OCI-LY1 (cell line): ENCODE measurements at regions not wholly inside any gene's neighbourhood (a gene's known extent, or its start where the extent isn't known, plus 50 kb on each side); places are given as distances from the start of the nearest gene placed in this dataset.

Experiments used
- H2AFZ ChIP-seq: fragments of 200-600 bp; sonication (generic), shearing (Covaris generic); 2 replicates; pipeline ENCODE4 v1.6.0; 2014; ENCODE audit warnings: antibody characterized with exemption, mild to moderate bottlenecking, low read length
- H3F3A ChIP-seq: fragments of 200-600 bp; sonication (generic), shearing (Covaris generic); 2 replicates; pipeline ENCODE4 v1.6.0; 2014; ENCODE audit warnings: mild to moderate bottlenecking, antibody characterized with exemption, low read length, moderate library complexity; ENCODE audit not compliant: insufficient read depth
- H3K27ac ChIP-seq: fragments of 200-600 bp; sonication (generic); 2 replicates; pipeline ENCODE4 v1.5.1; 2014; ENCODE audit warnings: low read length, mixed run types, mild to moderate bottlenecking, low read depth; ENCODE audit not compliant: poor library complexity, severe bottlenecking
- H3K27me3 ChIP-seq: fragments of 200-600 bp; sonication (generic); 2 replicates; pipeline ENCODE4 v1.6.0; 2014; ENCODE audit warnings: antibody characterized with exemption, mild to moderate bottlenecking, low read length, moderate library complexity; ENCODE audit not compliant: insufficient read depth
- H3K36me3 ChIP-seq: fragments of 200-600 bp; sonication (generic); 2 replicates; pipeline ENCODE4 v1.6.1; 2014; ENCODE audit warnings: mild to moderate bottlenecking, antibody characterized with exemption, low read length, moderate library complexity, mixed read lengths; ENCODE audit not compliant: insufficient read depth
- H3K4me1 ChIP-seq: fragments of 200-600 bp; sonication (generic); 2 replicates; pipeline ENCODE4 v1.5.1; 2014; ENCODE audit warnings: mild to moderate bottlenecking, low read length, moderate library complexity; ENCODE audit not compliant: insufficient read depth, severe bottlenecking
- H3K4me2 ChIP-seq: fragments of 200-600 bp; sonication (generic), shearing (Covaris generic); 2 replicates; pipeline ENCODE4 v1.6.1; 2014; ENCODE audit warnings: low read length
- H3K4me3 ChIP-seq: fragments of 200-600 bp; sonication (generic); 2 replicates; pipeline ENCODE4 v1.5.1; 2014; ENCODE audit warnings: low read length, low read depth, mild to moderate bottlenecking, mixed read lengths; ENCODE audit not compliant: poor library complexity, severe bottlenecking
- H3K79me2 ChIP-seq: fragments of 200-600 bp; shearing (Covaris generic); 2 replicates; pipeline ENCODE4 v1.6.1; 2016; ENCODE audit warnings: mixed run types, low read length, mixed read lengths; ENCODE audit not compliant: insufficient read depth
- H3K9ac ChIP-seq: fragments of 200-600 bp; sonication (generic), shearing (Covaris generic); 2 replicates; pipeline ENCODE4 v1.6.1; 2014; ENCODE audit warnings: mild to moderate bottlenecking, low read length, mixed read lengths
- H3K9me2 ChIP-seq: fragments of 200-600 bp; sonication (generic), shearing (Covaris generic); 2 replicates; pipeline ENCODE4 v1.6.1; 2014; ENCODE audit warnings: low read depth, mild to moderate bottlenecking, low read length, mixed read lengths
- H3K9me3 ChIP-seq: fragments of 200-600 bp; shearing (Covaris generic); 2 replicates; pipeline ENCODE4 v1.6.1; 2014; ENCODE audit warnings: low read length, mixed read lengths
- H4K20me1 ChIP-seq: fragments of 200-600 bp; sonication (generic), shearing (Covaris generic); 2 replicates; pipeline ENCODE4 v1.6.0; 2016; ENCODE audit warnings: mild to moderate bottlenecking, low read length; ENCODE audit not compliant: insufficient read depth
- EZH2 ChIP-seq: fragments of 200-600 bp; sonication (generic), shearing (Covaris generic); IDR thresholded peaks from 2 replicates; pipeline ENCODE4 v1.8.0; 2017; ENCODE audit warnings: borderline replicate concordance, mixed run types, mild to moderate bottlenecking, antibody characterized with exemption, low read length, moderate library complexity, mixed read lengths
- TF ChIP-seq, protein P1 (sequence below): fragments of 200-600 bp; sonication (generic), shearing (Covaris generic); IDR thresholded peaks from 2 replicates; pipeline ENCODE4 v1.5.1; 2017; ENCODE audit warnings: mild to moderate bottlenecking, antibody characterized with exemption, low read length, moderate library complexity, mixed read lengths

DNA sequence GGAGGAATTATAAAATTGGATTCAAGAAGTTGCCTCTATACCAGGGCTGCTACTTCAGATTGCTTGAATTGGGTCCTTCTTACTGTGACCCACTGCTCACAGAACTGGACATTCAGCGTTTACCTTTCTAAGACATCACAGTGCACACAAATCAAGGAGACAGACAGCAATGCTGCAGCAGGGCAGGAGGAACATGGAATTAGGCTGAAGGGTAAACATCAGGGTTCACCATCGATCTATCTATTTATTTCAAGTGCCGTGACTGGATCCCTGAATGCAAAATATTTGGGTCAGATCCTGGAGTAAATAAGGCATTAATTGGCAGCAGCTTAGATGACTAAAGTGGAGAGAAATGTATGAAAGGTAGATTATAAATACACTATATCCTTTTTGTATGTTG, 76.9 kb upstream of the HMGA2 start:
- Histone ChIP-seq H3K27ac (no peak overlapping the region), H2AFZ (no peak overlapping the region), H3K4me2 (no peak overlapping the region), H3F3A (no peaks in the 10 kb centered on the region), H3K9ac (no peak overlapping the region), H3K36me3 (no peaks in the 10 kb centered on the region), H3K4me1 (no peaks in the 10 kb centered on the region), H3K9me3 (no peaks in the 10 kb centered on the region), H3K79me2 (no peaks in the 10 kb centered on the region), H3K9me2 (no peaks in the 10 kb centered on the region), H3K4me3 (no peak overlapping the region), H4K20me1 (no peaks in the 10 kb centered on the region), H3K27me3 (no peaks in the 10 kb centered on the region)
- TF ChIP-seq EZH2: no peak

DNA sequence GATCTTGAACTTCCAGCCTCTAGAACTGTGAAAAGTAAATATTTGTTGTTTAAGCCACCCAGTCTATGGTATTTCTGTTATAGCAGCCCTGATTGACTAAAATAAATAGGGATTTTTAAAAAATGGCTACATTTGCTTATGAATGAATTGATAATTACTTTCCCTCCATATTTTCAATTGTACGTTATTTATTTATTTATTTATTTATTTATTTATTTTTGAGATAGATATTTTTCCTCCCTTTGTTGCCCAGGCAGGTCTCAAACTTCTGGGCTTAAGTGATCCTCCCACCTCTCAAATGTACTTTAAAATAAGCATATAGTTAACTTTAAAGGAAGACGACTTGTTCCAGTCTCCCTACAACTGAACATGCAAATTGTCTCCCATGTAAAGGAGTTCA, 76.0 kb upstream of the HMGA2 start:
- TF ChIP-seq EZH2: no peak
- TF ChIP-seq, protein P1, sequence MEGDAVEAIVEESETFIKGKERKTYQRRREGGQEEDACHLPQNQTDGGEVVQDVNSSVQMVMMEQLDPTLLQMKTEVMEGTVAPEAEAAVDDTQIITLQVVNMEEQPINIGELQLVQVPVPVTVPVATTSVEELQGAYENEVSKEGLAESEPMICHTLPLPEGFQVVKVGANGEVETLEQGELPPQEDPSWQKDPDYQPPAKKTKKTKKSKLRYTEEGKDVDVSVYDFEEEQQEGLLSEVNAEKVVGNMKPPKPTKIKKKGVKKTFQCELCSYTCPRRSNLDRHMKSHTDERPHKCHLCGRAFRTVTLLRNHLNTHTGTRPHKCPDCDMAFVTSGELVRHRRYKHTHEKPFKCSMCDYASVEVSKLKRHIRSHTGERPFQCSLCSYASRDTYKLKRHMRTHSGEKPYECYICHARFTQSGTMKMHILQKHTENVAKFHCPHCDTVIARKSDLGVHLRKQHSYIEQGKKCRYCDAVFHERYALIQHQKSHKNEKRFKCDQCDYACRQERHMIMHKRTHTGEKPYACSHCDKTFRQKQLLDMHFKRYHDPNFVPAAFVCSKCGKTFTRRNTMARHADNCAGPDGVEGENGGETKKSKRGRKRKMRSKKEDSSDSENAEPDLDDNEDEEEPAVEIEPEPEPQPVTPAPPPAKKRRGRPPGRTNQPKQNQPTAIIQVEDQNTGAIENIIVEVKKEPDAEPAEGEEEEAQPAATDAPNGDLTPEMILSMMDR: no peak
- Histone ChIP-seq H4K20me1 (no peaks in the 10 kb centered on the region), H3K9ac (no peak overlapping the region), H3K27ac (no peak overlapping the region), H3K4me1 (no peaks in the 10 kb centered on the region), H3K27me3 (no peaks in the 10 kb centered on the region), H2AFZ (no peak overlapping the region), H3K4me3 (no peak overlapping the region), H3K79me2 (no peaks in the 10 kb centered on the region), H3K9me3 (no peaks in the 10 kb centered on the region), H3K4me2 (no peak overlapping the region), H3K36me3 (no peaks in the 10 kb centered on the region), H3K9me2 (no peaks in the 10 kb centered on the region), H3F3A (no peaks in the 10 kb centered on the region)

DNA sequence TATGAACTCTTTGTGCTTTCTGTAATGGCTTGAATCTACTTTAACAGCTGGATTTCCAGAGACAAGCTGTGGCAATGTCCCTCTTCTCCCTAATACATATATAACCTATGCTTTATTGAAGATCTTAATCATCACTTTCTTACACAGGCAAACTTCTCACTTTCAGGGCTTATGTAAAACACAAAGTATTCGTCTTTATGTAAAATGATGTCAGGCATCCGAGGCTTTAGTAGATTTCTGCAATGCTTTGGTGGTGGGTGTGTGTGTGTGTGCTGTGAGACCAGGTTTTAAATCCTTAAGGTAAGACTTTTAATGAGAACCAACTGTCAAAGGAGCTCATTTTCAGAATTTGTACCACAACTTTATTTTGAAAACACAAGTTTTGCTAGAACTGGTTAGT, 70.0 kb upstream of the HMGA2 start:
- H2AFZ ChIP-seq: no peak overlapping the region
- no peak overlapping the region for H3K9ac ChIP-seq
- no peak overlapping the region for H3K27ac ChIP-seq
- H3K4me3 ChIP-seq: no peak overlapping the region
- no peak overlapping the region for H3K4me2 ChIP-seq
- H3K27me3 ChIP-seq: no peaks in the 10 kb centered on the region
- no peaks in the 10 kb centered on the region for H3K79me2 ChIP-seq
- H3K36me3 ChIP-seq: no peaks in the 10 kb centered on the region
- no peaks in the 10 kb centered on the region for H3K9me3 ChIP-seq
- H3F3A ChIP-seq: no peaks in the 10 kb centered on the region
- no peaks in the 10 kb centered on the region for H3K4me1 ChIP-seq
- H3K9me2 ChIP-seq: no peaks in the 10 kb centered on the region
- H4K20me1 ChIP-seq: no peaks in the 10 kb centered on the region
- TF ChIP-seq, protein P1: no peak
- no peak for TF ChIP-seq EZH2

DNA sequence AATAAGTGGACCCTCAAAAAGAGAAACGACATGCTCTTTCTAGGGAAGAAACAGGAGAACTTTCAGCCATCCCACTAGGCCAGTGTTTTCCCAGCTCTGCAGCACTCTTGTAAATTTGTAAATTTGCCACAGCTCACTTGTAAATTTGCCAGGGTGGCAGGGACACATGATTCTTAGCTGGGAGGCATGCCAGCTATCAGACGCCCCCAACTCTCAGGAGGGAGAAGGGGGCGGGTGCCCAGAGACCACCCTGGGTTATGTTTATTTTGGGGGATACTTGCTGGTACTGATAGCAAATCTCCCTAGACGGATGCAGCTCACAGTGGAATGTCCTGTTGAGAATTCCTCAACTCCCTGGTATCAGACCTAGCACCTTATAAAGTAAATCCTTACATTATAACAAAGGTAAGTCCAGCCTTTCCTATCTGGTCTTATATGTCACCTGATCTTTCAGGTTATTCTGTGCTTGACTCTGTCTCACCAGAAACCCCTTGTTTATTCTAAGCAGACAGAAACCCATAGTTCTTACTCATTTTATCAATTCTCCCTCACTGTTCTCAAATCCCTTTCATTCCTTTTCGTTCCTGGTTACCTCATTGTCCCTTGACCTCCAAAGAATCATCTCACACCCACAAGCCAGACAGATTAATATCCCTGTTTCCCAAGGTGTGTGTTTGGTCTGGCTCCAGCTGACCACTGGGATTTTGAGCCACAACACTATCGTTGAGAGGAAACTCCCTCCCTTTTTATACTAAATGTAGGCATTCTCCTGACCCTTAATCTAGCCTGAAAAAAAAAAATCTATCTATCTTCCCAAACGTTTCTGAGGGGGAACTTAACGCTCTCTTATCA, 69.3 kb upstream of the HMGA2 start:
- Histone ChIP-seq H3K27me3 (no peaks in the 10 kb centered on the region), H3K9me2 (no peaks in the 10 kb centered on the region), H3K27ac (no peak overlapping the region), H2AFZ (no peak overlapping the region), H3F3A (no peaks in the 10 kb centered on the region), H3K79me2 (no peaks in the 10 kb centered on the region), H3K9me3 (no peaks in the 10 kb centered on the region), H3K4me1 (no peaks in the 10 kb centered on the region), H3K9ac (no peak overlapping the region), H4K20me1 (no peaks in the 10 kb centered on the region), H3K4me3 (no peak overlapping the region), H3K36me3 (no peaks in the 10 kb centered on the region), H3K4me2 (no peak overlapping the region)
- TF ChIP-seq, protein P1: no peak
- TF ChIP-seq EZH2: no peak
